ENCODE measurements at regions not wholly inside any gene's neighbourhood (a gene's known extent, or its start where the extent isn't known, plus 50 kb on each side); places are given as distances from the start of the nearest gene placed in this dataset.

DNA sequence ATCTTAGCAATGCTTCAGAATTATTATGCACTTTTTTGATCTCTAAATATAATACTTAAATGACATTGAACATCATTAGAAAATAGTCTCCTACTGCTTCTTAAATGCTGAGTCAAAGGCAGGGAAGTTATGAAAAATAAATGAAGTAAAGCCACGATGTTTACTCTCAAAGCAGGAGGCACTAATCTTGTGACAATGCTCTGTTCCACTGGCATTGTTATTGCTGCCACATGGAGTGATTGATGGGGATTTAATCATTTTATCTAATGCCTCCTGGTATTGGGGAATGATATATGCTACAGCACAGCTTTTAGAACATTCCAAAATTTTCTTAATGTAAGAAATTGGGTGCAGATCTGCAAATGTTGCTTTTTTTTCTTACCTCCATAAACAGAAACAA is 1655.4 kb upstream of the NUDT12 start:
- H2AFZ ChIP-seq (ENCODE audit: insufficient read depth, low read depth, low read length, poor library complexity, severe bottlenecking) = no peak overlapping the region
- no CpG with 5 or more reads among the region's 1 CpG for WGBS (ENCODE audit: insufficient coverage)
- H3K4me1 Mint-ChIP-seq = no peaks in the 10 kb centered on the region
- no peaks in the 10 kb centered on the region for H3K27me3 Mint-ChIP-seq
- no peak overlapping the region for H3K4me2 ChIP-seq (replicated peaks; ENCODE audit: low read depth, low read length, poor library complexity, severe bottlenecking)
- H4K20me1 ChIP-seq (ENCODE audit: control insufficient read depth, insufficient read depth, low read length, poor library complexity, severe bottlenecking) = no peaks in the 10 kb centered on the region
- no peaks in the 10 kb centered on the region for H3K9me3 ChIP-seq (ENCODE audit: control extremely low read depth in 1 of 3, control insufficient read depth in 2 of 3, insufficient read depth in 1 of 3, low read length in 2 of 3)
- no peak overlapping the region for H3K4me3 ChIP-seq (ENCODE audit: control extremely low read depth in 1 of 5, extremely low read depth in 1 of 5, insufficient read depth in 1 of 5, low read depth in 2 of 5, low read length in 4 of 5)
- no peak overlapping the region for H3K27ac ChIP-seq (ENCODE audit: low read length in 2 of 2)
- H3K27me3 ChIP-seq (replicated peaks in 1 of 4; ENCODE audit: control extremely low read depth in 1 of 4, control insufficient read depth in 3 of 4, insufficient read depth in 4 of 4, low read length in 3 of 4) = no peaks in the 10 kb centered on the region
- no peaks in the 10 kb centered on the region for H3K79me2 ChIP-seq (ENCODE audit: control insufficient read depth, insufficient read depth, low read length)
- intact Hi-C loops (cut with micrococcal nuclease) = no loop called here
- no peaks in the 10 kb centered on the region for H3K36me3 ChIP-seq (replicated peaks in 1 of 2; ENCODE audit: control extremely low read depth in 1 of 2, control insufficient read depth in 1 of 2, extremely low read depth in 1 of 2, insufficient read depth in 2 of 2, low read length in 1 of 2)
- H3K4me3 Mint-ChIP-seq = no peak overlapping the region
- H3K27ac Mint-ChIP-seq = no peak overlapping the region
- no peak for TF ChIP-seq CTCF (IDR thresholded peaks at IDR 0.05)
- no peak for TF ChIP-seq EZH2 (IDR thresholded peaks at IDR 0.05; ENCODE audit: borderline replicate concordance, insufficient read depth, low read depth, low read length, poor library complexity, severe bottlenecking)
- H3K9ac ChIP-seq (ENCODE audit: low read length) = no peak overlapping the region
- CTCF ChIA-PET = no interaction called here
- no peaks in the 10 kb centered on the region for H3K4me1 ChIP-seq (ENCODE audit: control insufficient read depth in 2 of 2, insufficient read depth in 2 of 2, low read length in 2 of 2)
- ATAC-seq (ENCODE audit: low read depth) (no peak), DNase-seq (no peak)
- H3K9me3 Mint-ChIP-seq (ENCODE audit: insufficient read depth) = no peaks in the 10 kb centered on the region
- POLR2A ChIA-PET = no interaction called here

GRCh38 chr5:105213078-105213477 is 1650.5 kb upstream of the NUDT12 start:
- POLR2A ChIA-PET = no interaction called here
- TF ChIP-seq CTCF (IDR thresholded peaks at IDR 0.05) = no peak
- TF ChIP-seq EZH2 (IDR thresholded peaks at IDR 0.05; ENCODE audit: borderline replicate concordance, insufficient read depth, low read depth, low read length, poor library complexity, severe bottlenecking) = no peak
- intact Hi-C loops (cut with micrococcal nuclease) = no loop called here

More at GRCh38 chr5:105213078-105213477, 1650.5 kb upstream of the NUDT12 start:
- no peak overlapping the region for H3K27ac ChIP-seq (ENCODE audit: low read length in 2 of 2)
- no peaks in the 10 kb centered on the region for H3K4me1 Mint-ChIP-seq
- no peaks in the 10 kb centered on the region for H3K4me1 ChIP-seq (ENCODE audit: control insufficient read depth in 2 of 2, insufficient read depth in 2 of 2, low read length in 2 of 2)
- CTCF ChIA-PET = no interaction called here
- no peak overlapping the region for H3K27ac Mint-ChIP-seq
- H3K27me3 ChIP-seq (replicated peaks in 1 of 4; ENCODE audit: control extremely low read depth in 1 of 4, control insufficient read depth in 3 of 4, insufficient read depth in 4 of 4, low read length in 3 of 4) = no peaks in the 10 kb centered on the region
- no peak overlapping the region for H2AFZ ChIP-seq (ENCODE audit: insufficient read depth, low read depth, low read length, poor library complexity, severe bottlenecking)
- no peaks in the 10 kb centered on the region for H4K20me1 ChIP-seq (ENCODE audit: control insufficient read depth, insufficient read depth, low read length, poor library complexity, severe bottlenecking)
- H3K27me3 Mint-ChIP-seq = no peaks in the 10 kb centered on the region
- H3K79me2 ChIP-seq (ENCODE audit: control insufficient read depth, insufficient read depth, low read length) = no peaks in the 10 kb centered on the region
- ATAC-seq (ENCODE audit: low read depth) (no peak), DNase-seq (no peak)
- H3K36me3 ChIP-seq (replicated peaks in 1 of 2; ENCODE audit: control extremely low read depth in 1 of 2, control insufficient read depth in 1 of 2, extremely low read depth in 1 of 2, insufficient read depth in 2 of 2, low read length in 1 of 2) = no peaks in the 10 kb centered on the region
- no peaks in the 10 kb centered on the region for H3K9me3 ChIP-seq (ENCODE audit: control extremely low read depth in 1 of 3, control insufficient read depth in 2 of 3, insufficient read depth in 1 of 3, low read length in 2 of 3)
- H3K4me3 ChIP-seq (ENCODE audit: control extremely low read depth in 1 of 5, extremely low read depth in 1 of 5, insufficient read depth in 1 of 5, low read depth in 2 of 5, low read length in 4 of 5) = no peak overlapping the region
- H3K9ac ChIP-seq (ENCODE audit: low read length) = no peak overlapping the region
- H3K9me3 Mint-ChIP-seq (ENCODE audit: insufficient read depth) = no peaks in the 10 kb centered on the region
- no peak overlapping the region for H3K4me3 Mint-ChIP-seq
- no peak overlapping the region for H3K4me2 ChIP-seq (replicated peaks; ENCODE audit: low read depth, low read length, poor library complexity, severe bottlenecking)
